ENCODE measurements at regions not wholly inside any gene's neighbourhood (a gene's known extent, or its start where the extent isn't known, plus 50 kb on each side); places are given as distances from the start of the nearest gene placed in this dataset.

DNA sequence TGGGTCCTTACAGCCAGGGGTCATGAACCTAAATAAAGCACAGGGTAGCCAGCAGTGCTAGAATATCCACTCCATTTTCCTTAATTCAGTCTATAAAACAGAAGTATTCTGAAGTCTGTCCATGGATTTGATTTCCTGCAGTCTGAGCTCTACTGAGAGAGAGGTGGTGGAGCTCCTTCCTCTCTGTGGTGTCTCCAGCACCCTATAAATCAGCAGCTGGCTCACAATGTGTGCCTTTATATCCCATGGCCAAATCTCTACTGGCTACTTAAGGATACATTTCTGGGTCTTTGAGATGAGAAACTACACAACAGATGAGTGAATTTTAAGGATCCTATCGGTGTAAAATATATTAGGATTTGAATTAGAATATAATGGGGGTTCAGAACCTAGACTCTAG, 339.9 kb upstream of the RBMS3 start:
- no peak for DNase-seq (ENCODE audit: low read depth)
- no peak for TF ChIP-seq CTCF (conservative IDR thresholded peaks at IDR 0.05; ENCODE audit: low read depth, low read length)
- no peak overlapping the region for H3K4me3 ChIP-seq (ENCODE audit: low read length)

GRCh38 chr3:28947061-28947460, 333.8 kb upstream of the RBMS3 start:
- DNase-seq (ENCODE audit: low read depth), result no peak
- TF ChIP-seq CTCF (conservative IDR thresholded peaks at IDR 0.05; ENCODE audit: low read depth, low read length), result no peak
- no peak overlapping the region for H3K4me3 ChIP-seq (ENCODE audit: low read length)

DNA sequence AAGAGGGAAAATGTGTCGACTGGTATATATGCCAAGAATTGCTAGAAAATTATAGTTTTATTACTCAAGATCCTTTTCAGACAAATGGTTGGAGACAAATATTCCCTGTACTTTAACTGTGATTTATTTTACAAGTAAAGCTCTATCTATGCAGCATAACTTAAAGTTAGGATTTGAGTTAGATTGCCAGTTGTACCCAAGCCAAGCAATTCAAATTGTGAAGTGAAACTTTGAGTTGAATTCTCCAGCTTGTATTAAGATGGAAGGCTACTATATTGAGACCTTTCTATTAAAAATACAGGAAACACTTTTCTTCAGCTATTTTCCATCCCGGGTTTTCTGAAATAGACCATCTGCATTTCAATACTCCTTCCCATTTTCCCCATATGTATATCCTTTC, 333.1 kb upstream of the RBMS3 start:
- no peak overlapping the region for H3K4me3 ChIP-seq (ENCODE audit: low read length)
- no peak for DNase-seq (ENCODE audit: low read depth)
- no peak for TF ChIP-seq CTCF (conservative IDR thresholded peaks at IDR 0.05; ENCODE audit: low read depth, low read length)

DNA sequence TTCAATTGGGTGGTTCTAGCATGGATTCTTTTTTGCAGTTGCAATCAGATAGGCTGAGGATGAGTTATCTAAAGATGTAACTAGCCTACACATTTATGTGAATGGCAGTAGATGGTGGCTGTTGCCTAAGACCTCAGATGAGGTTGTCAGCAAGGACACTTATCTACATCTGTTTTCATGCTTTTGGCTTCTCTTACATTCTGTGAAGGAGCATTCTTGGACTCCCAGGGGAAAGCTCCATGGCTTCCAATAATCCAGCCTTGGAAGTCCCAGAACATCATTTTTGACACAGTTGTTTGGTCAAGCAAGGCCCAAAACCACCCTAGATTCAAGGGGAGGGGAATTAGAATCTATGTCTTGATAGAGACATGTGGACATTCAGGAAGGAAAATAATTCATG, 332.2 kb upstream of the RBMS3 start:
- no peak overlapping the region for H3K4me3 ChIP-seq (ENCODE audit: low read length)
- no peak for TF ChIP-seq CTCF (conservative IDR thresholded peaks at IDR 0.05; ENCODE audit: low read depth, low read length)
- DNase-seq (ENCODE audit: low read depth), result no peak

- no peak for TF ChIP-seq CTCF (conservative IDR thresholded peaks at IDR 0.05; ENCODE audit: low read depth, low read length)
- no peak for DNase-seq (ENCODE audit: low read depth)
- no peak overlapping the region for H3K4me3 ChIP-seq (ENCODE audit: low read length)
Observed at GRCh38 chr3:28949580-28949979, 331.3 kb upstream of the RBMS3 start.

DNA sequence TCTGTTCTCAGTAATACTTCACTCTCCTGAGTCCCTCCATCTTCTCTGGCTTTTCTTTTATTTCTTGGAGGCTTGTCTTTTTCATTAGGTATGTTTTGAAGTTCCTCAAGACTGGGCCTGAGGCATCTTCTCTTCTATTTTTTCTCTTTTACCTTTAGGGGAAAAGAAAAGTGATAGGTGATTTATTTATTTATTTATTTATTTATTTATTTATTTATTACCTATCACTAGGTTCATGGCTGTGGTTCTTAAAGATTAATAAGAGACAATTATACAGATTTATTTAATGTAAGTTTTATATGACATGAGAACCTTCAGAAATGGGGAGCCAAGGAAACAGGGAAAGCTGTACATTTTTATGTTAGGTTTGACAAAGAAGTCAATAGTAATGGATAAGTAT, 330.3 kb upstream of the RBMS3 start:
- no peak for TF ChIP-seq CTCF (conservative IDR thresholded peaks at IDR 0.05; ENCODE audit: low read depth, low read length)

GRCh38 chr3:28951772-28952556, 328.9 kb upstream of the RBMS3 start:
- no peak for DNase-seq (ENCODE audit: low read depth)
- TF ChIP-seq CTCF (conservative IDR thresholded peaks at IDR 0.05; ENCODE audit: low read depth, low read length), result no peak
- no peak overlapping the region for H3K4me3 ChIP-seq (ENCODE audit: low read length)

More for the DNA sequence above, 330.3 kb upstream of the RBMS3 start:
- H3K4me3 ChIP-seq (ENCODE audit: low read length), result no peak overlapping the region
- DNase-seq (ENCODE audit: low read depth), result no peak

Measured in retinal pigment epithelial cell (primary cell).